Kidney (tissue), 13 donors: ENCODE measurements at regions not wholly inside any gene's neighbourhood (a gene's known extent, or its start where the extent isn't known, plus 50 kb on each side); places are given as distances from the start of the nearest gene placed in this dataset.
"Not testable (repeated sequence)": the region's sequence is repeated elsewhere in the genome, so short reads cannot be mapped to it uniquely, and the experiment has no call there.

Experiments
- DNase-seq, 5 donors: peaks; one replicate each; pipeline ENCODE4 v3.0.0-alpha.2; 2013 to 2020
- FAIRE-seq: peaks from 2 replicates; lab custom pipeline; 2012; peaks lifted over from hg19 to GRCh38; lab: Jason Lieb, UNC
- H3K27ac ChIP-seq, 2 donors: one replicate each; pipeline ENCODE4 v1.7.0; 2013; ENCODE audit warnings: low read depth in 2 of 2, low read length in 2 of 2, inconsistent platforms in 1 of 2
- H3K27me3 ChIP-seq: one replicate; pipeline ENCODE4 v1.7.1; 2013; ENCODE audit warnings: low read length, inconsistent platforms; ENCODE audit not compliant: control insufficient read depth, insufficient read depth
- H3K36me3 ChIP-seq, 3 donors: one replicate each; pipeline versions ENCODE4 v1.7.0 to v1.7.1; 2013; ENCODE audit warnings: low read length in 3 of 3, control low read depth in 1 of 3, inconsistent platforms in 1 of 3; ENCODE audit not compliant: insufficient read depth in 3 of 3, control insufficient read depth in 2 of 3
- H3K4me1 ChIP-seq, 3 donors: one replicate each; pipeline versions ENCODE4 v1.7.0 to v1.7.1; 2013; ENCODE audit warnings: low read length in 3 of 3, inconsistent platforms in 1 of 3, low read depth in 1 of 3; ENCODE audit not compliant: control insufficient read depth in 2 of 3, insufficient read depth in 2 of 3
- H3K4me3 ChIP-seq, 3 donors: one replicate each; pipeline versions ENCODE4 v1.7.0 to v1.8.1; 2013; ENCODE audit warnings: low read length in 3 of 3, control low read depth in 1 of 3, inconsistent platforms in 1 of 3
- H3K9ac ChIP-seq, 3 donors: one replicate each; pipeline versions ENCODE4 v1.7.0 to v1.7.1; 2013; ENCODE audit warnings: low read length in 3 of 3, control low read depth in 1 of 3, inconsistent platforms in 1 of 3
- H3K9me3 ChIP-seq, 3 donors: one replicate each; pipeline versions ENCODE4 v1.7.0 to v1.7.1; 2013; ENCODE audit warnings: low read length in 3 of 3, control low read depth in 1 of 3, inconsistent platforms in 1 of 3; ENCODE audit not compliant: control insufficient read depth in 2 of 3, insufficient read depth in 1 of 3
- intact Hi-C: fragments of 100-400 bp; cut with DNase I; formaldehyde crosslinking; loops from one replicate; pipeline ENCODE4 v1.11.1; 2022
- TF ChIP-seq, protein P1 (sequence below): IDR thresholded peaks from 3 replicates; pipeline ENCODE4 v1.5.1; 2012; ENCODE audit warnings: mild to moderate bottlenecking, moderate library complexity, borderline replicate concordance; ENCODE audit not compliant: insufficient read depth; ENCODE audit errors: extremely low read depth
- donor health status: control.
- donor health status: control.
- donor health status: control.
- donor health status: control.
- donor health status: control.
- donor health status: DM: yes; HTN: yes; CAD: no.
- donor health status: Normal renal cell carcinoma (clear cell type).

- intact Hi-C loops: no loop called here
- FAIRE-seq: no peak
- Histone ChIP-seq H3K9ac (no peak overlapping the region), H3K27me3 (no peaks in the 10 kb centered on the region), H3K4me3 (no peak overlapping the region), H3K36me3 (no peaks in the 10 kb centered on the region), H3K27ac (no peak overlapping the region), H3K4me1 (peaks cover 0 to 23% (median 8%) of the 10 kb centered on the region in 3 donors), H3K9me3 (no peaks in the 10 kb centered on the region)
- TF ChIP-seq, protein P1, sequence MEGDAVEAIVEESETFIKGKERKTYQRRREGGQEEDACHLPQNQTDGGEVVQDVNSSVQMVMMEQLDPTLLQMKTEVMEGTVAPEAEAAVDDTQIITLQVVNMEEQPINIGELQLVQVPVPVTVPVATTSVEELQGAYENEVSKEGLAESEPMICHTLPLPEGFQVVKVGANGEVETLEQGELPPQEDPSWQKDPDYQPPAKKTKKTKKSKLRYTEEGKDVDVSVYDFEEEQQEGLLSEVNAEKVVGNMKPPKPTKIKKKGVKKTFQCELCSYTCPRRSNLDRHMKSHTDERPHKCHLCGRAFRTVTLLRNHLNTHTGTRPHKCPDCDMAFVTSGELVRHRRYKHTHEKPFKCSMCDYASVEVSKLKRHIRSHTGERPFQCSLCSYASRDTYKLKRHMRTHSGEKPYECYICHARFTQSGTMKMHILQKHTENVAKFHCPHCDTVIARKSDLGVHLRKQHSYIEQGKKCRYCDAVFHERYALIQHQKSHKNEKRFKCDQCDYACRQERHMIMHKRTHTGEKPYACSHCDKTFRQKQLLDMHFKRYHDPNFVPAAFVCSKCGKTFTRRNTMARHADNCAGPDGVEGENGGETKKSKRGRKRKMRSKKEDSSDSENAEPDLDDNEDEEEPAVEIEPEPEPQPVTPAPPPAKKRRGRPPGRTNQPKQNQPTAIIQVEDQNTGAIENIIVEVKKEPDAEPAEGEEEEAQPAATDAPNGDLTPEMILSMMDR: no peak
- peak in 1 of 5 donors; percentile 71 for DNase-seq
Observed at GRCh38 chr6:167670938-167671338, 155.8 kb upstream of the AFDN start.

DNA sequence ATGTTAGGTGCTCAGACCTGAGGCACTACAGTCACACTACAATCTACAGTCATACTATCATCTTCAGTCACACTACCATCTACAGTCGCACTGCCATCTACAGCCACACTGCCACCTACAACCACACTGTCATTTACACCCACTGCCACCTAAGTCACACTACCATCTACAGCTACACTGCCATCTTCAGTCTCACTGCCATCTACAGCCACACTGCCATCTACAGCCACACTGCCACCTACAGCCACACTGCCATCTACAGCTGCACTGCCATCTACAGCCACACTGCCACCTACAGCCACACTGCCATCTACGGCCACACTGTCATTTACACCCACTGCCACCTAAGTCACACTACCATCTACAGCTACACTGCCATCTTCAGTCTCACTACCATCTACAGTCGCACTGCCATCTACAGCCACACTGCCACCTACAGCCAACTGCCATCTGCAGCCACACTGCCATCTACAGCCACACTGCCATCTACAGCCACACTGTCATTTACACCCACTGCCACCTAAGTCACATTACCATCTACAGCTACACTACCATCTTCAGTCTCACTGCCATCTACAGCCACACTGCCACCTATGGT is 155.2 kb upstream of the AFDN start:
- H3K9ac ChIP-seq, intact Hi-C loops, H3K36me3 ChIP-seq, H3K27me3 ChIP-seq, H3K4me3 ChIP-seq, FAIRE-seq, H3K27ac ChIP-seq, H3K9me3 ChIP-seq, DNase-seq: not testable (repeated sequence)
- H3K4me1 ChIP-seq: peaks cover 2 to 24% (median 12%) of the 10 kb centered on the region in 3 donors

GRCh38 chr6:167671977-167672687 is 154.6 kb upstream of the AFDN start:
- TF ChIP-seq, protein P1: no peak
- H3K4me3 ChIP-seq: no peak overlapping the region
- no peak overlapping the region for H3K27ac ChIP-seq
- H3K36me3 ChIP-seq: no peaks in the 10 kb centered on the region
- H3K27me3 ChIP-seq: no peaks in the 10 kb centered on the region
- DNase-seq (no peak), FAIRE-seq (no peak)
- peaks cover 2 to 31% (median 17%) of the 10 kb centered on the region in 3 donors for H3K4me1 ChIP-seq
- no peaks in the 10 kb centered on the region for H3K9me3 ChIP-seq
- no peak overlapping the region for H3K9ac ChIP-seq
- intact Hi-C loops: no loop called here

GRCh38 chr6:167672738-167673137 is 154.0 kb upstream of the AFDN start:
- intact Hi-C loops: no loop called here
- no peak for FAIRE-seq

More at GRCh38 chr6:167672738-167673137, 154.0 kb upstream of the AFDN start:
- H3K36me3 ChIP-seq: no peaks in the 10 kb centered on the region
- no peak for DNase-seq
- H3K27me3 ChIP-seq: no peaks in the 10 kb centered on the region
- TF ChIP-seq, protein P1: no peak
- H3K4me1 ChIP-seq: peaks cover 2 to 32% (median 15%) of the 10 kb centered on the region in 3 donors
- H3K9ac ChIP-seq: no peak overlapping the region
- H3K27ac ChIP-seq: no peak overlapping the region
- no peak overlapping the region for H3K4me3 ChIP-seq
- H3K9me3 ChIP-seq: no peaks in the 10 kb centered on the region
